GM19468 (cell line): ENCODE measurements at regions not wholly inside any gene's neighbourhood (a gene's known extent, or its start where the extent isn't known, plus 50 kb on each side); places are given as distances from the start of the nearest gene placed in this dataset.

Experiments
- ATAC-seq: cut with Tn5 transposase; IDR thresholded peaks from one replicate; pipeline ENCODE4 v1.9.1; 2021; ENCODE audit warnings: mild to moderate bottlenecking, moderate library complexity, moderate number of reproducible peaks; ENCODE audit not compliant: unreplicated experiment; ENCODE audit errors: extremely low read depth

DNA sequence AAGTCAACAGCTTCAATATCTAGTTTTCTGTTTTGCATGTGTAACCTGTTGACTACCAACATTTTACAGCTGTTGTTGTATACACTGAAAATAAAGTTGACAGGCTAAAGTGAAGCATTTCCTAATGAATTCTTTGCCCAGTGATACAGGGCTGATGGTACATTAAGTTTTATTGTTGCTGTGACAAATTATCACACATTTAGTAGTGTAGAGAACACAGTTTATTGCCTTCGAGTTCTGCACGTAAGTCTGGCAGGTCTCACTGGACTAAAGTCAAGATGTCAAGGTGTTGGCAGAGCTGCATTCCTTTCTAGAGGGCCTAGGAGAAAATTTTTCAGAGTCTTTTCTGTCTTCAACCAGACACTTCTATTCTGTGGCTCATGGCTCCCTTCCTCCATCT is 184.2 kb downstream of the SLITRK6 start:
- no peak for ATAC-seq

DNA sequence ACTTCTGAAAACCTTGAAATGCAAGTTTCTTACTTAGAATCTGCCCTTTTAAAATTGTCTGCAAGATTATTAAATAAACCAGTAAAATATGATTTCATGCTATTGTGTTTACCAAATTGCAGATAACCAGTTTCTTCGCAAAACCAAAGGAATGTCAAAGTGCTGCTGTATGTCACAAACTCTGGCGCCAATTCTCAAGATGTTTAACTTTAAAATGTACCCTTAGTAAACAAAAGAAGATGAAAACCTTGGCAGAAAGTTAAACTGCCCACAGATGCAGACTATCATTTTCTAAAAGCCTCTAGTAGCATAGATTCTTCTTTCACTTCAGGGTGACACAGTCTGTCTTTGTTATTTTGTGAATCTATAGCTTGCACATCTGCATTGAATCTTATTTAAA is 189.2 kb downstream of the SLITRK6 start:
- ATAC-seq = no peak

DNA sequence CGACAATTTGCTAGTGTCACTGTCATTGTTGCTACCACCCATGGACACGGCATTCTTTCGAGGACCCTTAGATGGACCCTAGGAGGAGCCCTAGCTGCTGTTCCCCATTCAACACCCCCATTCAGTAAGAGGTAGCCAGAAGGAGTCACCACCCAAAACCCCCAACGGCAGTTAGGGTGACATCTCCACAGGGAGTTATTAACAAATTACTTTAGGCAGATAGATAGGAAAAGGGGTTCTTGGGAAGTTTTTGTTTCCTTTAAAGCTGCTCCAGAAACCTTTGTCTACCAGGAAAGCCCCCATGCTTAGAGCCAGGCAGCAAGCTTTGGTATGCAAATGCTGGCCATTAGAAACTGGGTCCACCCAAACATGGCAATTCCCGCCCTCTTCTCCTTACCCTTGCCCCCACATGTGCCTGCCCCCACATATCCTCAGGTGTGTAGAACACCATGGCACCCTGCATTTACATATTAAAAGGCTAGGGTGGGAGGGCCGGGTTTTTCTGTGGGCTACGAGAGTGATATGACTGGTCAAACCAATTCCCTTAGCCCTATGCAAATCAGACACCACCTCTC is 190.9 kb downstream of the SLITRK6 start:
- no peak for ATAC-seq

DNA sequence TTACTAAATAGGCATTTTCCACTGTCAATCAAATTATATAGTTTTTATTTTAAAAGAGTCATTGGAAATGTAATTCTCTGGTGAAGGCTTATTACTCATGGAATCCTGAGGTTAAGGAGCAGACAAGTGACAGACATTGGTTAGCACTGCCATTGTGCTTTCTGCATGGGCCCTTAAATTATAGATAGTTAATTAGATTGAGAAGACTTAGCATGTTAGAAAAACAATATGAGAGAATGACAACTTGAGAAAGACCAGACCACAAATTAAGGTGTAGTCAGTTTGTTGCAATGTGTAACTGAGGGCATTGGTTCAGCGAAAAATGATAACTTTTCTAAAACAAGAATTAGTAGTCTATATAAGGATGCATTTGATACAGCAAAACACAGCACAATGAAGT is 195.5 kb downstream of the SLITRK6 start:
- ATAC-seq = no peak

DNA sequence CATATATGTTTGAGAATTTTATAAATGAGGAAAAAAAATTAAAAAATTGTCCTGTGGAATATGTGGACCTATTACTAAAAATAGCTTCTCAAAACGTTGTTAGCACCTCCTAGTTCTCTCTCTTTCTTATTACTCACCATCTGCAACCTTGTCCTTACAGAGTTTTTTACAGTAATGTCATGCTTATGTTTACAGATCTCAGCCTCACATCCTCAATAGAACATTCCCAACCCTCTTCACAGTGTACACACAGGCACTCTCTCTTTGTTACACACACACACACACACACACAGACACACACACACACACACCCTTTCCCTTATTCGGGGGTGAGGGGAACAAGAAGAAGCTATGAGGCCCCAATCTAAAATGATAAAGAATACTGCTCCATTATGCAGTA is 197.7 kb downstream of the SLITRK6 start:
- ATAC-seq = no peak

DNA sequence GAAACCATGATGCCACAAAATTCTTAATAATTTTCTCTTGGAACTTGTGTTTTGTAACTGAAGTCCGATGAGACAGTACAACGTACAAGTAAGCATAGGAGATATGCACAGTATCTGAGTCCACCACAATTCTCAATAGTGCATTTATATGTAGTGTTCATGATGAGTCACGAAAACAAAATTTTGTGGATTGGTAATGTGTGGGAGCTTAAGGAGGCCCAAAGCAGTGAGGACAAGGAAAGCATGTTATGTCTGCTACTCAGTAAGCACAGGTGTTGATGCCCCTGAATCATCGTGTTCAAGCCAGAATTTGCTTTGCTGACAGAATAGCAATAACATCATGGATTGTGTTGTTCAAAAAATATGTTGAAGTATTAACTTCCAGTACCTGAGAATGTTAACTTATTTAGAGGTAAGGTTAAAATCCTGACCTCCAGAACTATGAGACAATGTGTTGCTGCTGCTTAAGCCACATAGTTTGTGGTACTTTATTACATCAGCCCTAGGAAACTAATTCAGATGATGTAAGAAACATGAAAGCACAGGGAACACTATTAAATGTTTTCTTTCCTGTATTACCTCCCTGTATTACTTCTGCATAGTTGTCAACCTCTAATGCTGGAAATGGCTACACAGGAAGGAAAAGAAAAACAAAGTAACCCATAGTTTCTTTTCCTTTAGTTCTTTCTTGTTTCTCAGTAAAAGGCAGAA is 201.3 kb downstream of the SLITRK6 start:
- no peak for ATAC-seq

DNA sequence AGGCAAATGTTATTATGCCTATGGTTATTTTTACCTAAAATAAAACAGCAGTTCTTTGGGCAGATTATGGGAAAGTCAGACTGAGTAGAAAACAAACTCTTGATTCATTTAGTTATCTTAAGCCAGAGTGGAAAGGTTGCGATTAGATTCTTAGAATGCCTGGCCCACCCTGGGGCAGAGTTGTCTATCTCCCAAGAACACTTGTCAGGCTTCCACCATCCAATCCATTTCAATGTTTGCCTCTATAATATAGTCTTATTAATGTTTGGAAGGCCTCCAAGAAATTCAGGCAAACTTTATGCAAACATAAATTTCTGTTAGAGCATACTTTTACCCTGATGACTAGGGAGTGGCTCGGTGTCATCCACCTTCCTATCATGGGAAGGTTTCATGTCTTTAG is 207.0 kb downstream of the SLITRK6 start:
- no peak for ATAC-seq

DNA sequence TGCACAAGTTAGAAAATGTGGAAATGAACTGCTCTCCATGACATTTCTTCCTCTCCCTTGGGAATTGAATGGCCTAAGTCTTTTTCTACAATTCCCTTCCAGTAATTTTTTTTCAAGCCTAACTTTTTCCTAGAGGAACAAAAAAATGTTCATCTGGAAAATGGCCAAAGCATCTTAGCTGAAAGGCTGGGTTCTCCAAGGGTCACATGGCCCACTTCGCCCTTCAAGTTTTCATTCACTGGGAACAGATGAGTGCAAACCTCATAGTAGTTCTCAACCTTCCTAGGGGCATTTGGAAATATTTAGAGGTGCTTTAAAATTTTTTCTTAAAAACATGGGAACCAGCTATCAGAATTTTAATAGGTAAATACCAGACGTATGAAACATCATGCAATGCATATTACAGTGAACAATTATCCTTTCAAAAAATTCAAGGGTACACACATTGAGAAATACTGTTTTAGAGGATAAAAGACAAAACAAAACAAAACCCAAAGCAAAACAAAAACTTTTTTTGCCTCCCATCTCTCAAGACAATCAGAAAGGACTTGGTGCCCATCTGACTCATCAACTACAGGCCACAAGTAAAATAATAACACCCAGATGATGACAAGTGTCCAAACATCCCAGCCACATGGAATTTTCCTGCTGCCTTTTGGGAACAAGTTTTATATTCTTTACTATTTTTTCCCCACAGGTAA is 208.8 kb downstream of the SLITRK6 start:
- no peak for ATAC-seq

DNA sequence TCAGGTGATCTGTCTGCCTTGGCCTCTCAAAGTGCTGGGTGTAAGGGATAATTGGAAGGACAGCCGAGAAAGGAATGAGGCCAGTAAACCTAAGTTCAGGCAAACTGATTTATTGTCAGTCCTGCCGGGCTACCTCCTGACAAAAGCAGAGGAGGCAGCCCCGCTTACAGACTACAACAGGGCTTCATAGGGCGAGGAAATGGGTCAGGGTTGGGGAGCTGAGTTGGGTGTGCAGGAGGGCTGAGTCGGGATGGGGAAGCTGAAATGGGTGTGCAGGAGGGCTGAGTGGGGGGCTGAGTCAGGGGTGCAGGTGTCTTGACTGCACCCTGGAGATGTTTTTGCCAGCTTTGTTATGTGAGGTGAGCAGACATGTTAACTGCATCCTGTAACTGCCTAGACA is 210.2 kb downstream of the SLITRK6 start:
- no peak for ATAC-seq

DNA sequence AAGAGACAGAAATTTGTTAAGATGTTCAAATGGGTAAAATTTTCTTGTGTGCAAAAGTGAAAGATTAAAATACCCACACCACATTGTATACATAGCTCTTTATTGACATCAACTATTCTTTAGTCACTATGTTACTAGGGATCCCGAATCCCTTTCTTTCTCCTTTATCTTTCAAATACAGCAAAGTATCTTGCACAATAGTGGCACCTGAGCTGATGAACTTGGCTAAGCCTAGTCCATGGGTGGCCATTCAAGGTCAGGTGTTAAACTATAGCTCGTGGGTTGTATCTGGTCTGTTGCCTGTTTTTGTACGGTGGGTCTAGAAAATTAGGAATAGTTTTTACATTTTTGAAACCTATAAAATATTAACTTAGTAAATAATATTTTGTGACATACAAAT is 210.9 kb downstream of the SLITRK6 start:
- no peak for ATAC-seq

DNA sequence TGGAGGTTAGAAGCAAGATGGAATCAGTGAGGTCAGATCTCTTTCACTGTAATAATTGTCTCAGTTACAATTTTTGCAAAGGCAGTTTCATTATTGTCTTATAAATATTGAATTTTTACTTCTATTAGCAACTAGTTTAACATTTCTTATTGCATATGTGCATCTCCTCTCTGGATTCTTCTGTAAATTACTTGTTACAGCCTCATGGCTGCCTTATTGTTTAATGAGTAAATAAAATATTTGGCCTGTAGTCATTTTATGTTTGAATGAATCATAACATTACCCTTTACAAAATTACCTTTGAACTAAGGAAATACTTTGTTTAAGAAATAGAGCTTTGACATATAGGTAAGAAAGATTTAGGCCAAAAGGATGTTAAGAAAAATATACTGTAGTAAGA is 212.4 kb downstream of the SLITRK6 start:
- ATAC-seq = no peak

DNA sequence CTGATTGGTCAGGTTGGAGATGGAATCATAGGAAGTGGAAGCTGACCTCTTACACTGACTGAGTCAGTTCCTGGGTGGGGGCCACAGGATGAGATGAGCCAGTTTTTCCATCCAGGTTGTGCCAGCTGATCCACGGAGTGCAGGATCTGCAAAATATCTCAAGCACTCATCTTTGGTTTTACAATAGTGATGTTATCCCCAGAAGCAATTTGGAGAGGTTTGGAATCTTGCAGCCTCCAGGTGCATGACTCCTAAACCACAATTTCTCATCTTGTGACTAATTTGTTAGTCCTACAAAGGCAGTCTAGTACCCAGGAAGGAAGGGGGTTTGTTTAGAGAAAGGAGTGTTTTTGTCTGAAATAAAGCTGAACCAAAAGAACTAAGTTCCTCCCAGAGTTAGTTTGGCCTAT is 212.8 kb downstream of the SLITRK6 start:
- no peak for ATAC-seq

DNA sequence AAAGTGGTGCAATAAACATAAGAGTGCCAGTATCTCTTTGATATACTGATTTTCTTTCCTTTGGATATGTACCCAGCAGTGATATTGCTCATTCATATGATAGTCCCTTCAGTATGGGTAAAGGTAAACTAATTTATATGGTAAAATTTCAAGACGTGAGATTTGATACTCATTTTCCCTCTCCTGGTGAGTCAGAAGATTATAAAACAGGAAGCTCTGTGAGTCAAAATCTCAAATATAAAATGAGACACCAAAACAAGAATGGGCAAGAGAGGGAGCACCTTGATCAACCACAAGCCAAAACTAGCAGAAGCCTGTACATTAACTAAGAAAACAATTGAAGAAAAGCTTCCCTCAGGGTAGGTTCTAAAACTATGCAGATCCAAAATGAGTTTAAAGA is 216.3 kb downstream of the SLITRK6 start:
- no peak for ATAC-seq

DNA sequence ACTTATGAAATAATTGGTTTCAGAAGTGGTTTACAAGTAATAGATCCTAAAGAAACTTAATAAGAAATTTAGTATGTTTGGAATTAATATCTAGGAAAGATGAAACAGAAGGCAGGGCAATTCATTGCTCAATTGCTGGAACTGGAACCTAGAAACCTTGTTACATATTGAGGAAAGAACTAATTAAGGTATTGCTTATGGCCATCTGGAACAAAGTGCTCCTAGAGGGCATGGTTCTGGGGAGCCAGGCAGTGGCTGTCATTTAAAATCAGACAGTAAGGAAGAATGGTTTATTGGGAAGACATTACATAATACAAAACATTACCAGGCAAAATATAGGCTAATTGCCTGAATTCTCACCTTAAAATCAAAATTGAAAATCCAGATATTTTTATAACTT is 224.1 kb downstream of the SLITRK6 start:
- ATAC-seq = no peak

DNA sequence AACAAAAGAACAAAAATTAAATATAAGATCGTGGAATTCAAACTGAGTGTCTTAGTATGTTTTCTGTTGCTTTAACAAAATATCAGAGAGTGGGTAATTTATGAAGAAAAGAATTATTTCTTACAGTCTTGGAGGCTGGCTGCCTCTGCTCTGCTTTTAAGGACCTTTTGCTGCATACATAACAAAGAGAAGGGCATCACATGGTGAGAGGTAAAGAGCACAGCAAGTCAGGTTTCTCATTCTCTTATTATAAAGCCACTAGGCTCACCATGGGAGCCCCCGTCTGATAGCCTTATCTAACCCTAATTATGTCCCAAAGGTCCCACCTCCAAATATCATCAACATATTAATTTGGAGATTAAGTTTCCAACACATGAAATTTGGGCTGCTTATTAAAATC is 231.3 kb downstream of the SLITRK6 start:
- no peak for ATAC-seq

DNA sequence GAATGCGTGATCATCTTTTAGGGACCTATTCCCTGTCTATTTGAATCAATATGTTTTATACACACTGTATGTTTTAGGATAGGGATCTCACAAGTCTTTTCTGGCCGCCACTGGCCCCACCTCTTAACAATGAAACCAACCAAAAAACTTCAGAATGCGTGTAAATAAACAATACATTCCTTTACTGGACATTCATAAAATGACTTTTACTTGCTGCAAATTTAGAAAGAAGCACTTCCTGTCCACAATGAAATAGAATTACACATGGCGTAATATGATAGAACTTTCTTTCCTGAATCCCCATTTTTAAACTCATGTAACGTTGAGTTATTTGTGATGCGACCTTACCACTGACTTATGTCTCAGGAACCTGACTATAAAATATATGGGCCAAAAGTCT is 233.6 kb downstream of the SLITRK6 start:
- no peak for ATAC-seq

DNA sequence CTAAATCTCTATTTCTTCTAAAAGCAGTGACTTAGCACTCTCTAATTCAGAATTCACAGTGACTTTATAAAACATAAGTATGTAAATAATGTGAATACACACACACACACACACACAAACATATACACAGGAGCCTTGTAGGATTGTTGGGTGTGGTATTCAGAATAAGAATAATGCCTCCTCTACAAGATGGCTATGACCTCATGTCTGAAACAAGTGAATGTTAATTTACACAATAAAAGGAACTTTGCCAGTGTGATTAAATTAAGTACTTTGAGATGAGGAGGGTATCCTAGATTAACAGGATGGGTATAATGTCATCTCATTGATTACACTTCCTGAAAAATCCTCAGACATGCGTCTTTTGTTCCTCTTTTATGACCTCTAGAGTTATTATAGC is 234.6 kb downstream of the SLITRK6 start:
- ATAC-seq = no peak

DNA sequence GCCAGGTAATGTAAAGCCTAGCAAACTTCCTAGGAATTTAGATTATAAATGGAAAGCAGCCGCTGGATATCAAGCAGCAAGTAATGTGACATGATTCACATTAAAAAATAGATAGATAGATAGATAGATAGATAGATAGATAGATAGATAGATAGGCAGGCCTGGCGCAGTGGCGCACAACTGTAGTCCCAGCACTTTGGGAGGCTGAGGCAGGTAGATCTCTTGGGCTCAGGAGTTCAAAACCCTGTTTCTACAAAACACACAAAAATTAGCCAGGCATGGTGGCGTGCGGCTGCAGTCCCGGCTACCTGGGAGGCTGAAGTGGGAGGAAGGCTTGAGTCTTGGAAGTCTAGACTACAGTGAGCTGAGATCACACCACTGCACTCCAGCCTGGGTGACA is 236.9 kb downstream of the SLITRK6 start:
- no peak for ATAC-seq

DNA sequence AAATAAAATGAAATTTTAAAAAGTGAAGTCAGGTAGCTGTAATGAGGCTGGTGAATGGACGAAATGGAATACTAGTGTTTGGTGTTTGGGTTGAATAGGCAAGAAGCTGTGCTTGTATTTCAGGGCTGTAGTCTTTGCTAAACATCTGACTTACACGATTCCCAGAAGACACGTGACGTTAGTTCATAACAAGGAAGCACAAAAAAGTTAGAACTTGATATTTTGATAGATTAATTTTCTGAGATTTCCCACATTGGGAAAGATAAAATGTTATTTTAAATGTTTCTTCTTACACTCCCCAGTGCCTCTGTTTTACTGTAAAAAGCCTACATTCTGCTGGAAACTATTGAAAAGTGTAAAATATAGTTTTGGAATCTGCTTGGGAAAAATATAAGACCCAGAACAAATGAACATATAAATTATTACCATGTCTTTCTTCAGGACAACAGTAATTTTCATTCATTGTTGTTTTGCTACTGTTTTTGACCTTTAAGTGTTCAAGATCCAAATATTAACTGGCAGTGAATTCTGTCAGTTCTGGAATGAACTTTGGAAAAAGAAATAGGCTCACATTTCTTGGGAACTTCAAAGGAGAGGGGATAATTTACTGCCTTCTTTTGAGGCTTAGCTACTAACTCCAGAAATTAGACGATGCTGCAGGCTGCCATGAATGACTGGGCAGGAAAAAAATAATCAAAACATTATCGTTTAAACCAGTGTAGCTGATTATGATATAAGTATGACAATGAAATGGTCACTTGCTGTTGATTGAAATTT is 241.3 kb downstream of the SLITRK6 start:
- ATAC-seq = no peak

DNA sequence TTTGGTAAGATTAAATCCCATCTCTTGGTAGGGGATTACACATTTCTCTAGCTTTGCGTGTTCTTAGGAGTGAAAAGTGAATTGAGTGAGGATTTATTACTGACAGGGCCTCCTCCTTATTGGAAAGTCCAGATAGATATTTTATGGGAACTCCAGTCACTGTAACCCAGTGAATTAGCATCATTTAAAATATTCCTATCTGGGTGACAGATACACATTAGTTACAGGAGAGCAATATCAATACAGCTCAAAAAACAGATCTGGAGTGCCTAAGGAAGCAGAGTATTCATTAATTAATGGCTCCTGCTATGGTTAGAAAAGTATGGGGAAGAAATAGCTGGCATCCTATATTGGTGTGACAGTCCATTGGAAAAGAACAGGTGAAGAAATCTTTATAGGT is 248.2 kb downstream of the SLITRK6 start:
- ATAC-seq = no peak

DNA sequence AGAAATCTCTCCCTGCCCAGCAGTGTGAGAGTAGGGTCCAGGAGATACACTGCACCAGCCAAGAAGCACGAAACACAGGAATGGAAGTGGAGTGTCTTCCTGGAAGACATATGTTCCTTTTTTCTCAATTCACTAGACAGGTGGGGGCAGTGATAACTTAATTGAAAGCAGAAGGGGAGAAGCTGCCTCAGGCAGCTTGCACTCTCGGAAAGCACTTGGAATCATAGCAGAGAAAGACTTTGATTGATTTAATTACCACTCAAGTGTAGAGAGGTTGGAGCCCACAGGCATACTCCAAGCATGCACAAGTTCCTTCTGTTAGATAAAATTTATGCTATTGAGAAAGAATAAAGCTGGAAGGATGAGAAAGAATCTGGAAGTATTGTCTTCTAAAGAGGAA is 249.4 kb downstream of the SLITRK6 start:
- no peak for ATAC-seq
